DOHH2 (cell line): ENCODE measurements at regions not wholly inside any gene's neighbourhood (a gene's known extent, or its start where the extent isn't known, plus 50 kb on each side); places are given as distances from the start of the nearest gene placed in this dataset.

Experiments used
- EZH2phosphoT487 ChIP-seq: fragments of 200-600 bp; sonication (generic); IDR thresholded peaks from 2 replicates; pipeline ENCODE4 v1.6.1; 2017; ENCODE audit warnings: borderline replicate concordance, mild to moderate bottlenecking, antibody characterized with exemption, low read length, moderate library complexity, mixed read lengths
- TF ChIP-seq, protein P1 (sequence below): fragments of 200-600 bp; sonication (generic); IDR thresholded peaks from one replicate; pipeline ENCODE4 v1.5.1; 2014; ENCODE audit warnings: antibody characterized with exemption, mild to moderate bottlenecking, low read depth, low read length; ENCODE audit not compliant: poor library complexity, severe bottlenecking

DNA sequence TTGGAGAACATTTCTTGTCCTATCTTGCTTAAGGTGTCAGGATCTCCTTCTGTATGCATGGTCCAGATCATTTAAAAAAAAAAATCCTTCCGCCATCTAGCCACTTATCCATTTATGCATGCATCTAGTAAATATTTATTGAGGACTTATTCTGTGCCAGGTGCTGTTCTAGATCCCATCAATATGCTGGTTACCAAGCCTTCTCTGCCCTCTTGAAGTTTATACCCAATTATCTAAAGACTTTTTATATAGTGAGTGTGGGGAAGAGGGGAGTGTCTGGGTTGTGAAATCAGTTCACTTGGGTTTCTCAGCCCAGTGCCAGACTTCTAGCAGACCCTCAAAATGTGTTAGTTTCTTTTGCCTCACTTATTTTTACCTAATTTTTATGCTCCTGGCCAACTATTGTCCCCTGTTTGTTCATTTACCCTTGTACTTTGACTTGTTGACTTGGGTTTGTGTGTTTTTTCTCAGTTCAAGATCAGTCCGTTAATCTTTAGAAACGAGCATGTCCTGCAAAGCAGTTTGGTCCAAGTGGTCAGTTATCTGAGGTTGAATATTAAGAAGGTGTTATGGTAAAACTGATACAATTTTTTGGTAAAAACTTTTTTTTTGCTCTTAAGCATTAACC lies 488.9 kb downstream of the PCNX1 start:
- TF ChIP-seq, protein P1, sequence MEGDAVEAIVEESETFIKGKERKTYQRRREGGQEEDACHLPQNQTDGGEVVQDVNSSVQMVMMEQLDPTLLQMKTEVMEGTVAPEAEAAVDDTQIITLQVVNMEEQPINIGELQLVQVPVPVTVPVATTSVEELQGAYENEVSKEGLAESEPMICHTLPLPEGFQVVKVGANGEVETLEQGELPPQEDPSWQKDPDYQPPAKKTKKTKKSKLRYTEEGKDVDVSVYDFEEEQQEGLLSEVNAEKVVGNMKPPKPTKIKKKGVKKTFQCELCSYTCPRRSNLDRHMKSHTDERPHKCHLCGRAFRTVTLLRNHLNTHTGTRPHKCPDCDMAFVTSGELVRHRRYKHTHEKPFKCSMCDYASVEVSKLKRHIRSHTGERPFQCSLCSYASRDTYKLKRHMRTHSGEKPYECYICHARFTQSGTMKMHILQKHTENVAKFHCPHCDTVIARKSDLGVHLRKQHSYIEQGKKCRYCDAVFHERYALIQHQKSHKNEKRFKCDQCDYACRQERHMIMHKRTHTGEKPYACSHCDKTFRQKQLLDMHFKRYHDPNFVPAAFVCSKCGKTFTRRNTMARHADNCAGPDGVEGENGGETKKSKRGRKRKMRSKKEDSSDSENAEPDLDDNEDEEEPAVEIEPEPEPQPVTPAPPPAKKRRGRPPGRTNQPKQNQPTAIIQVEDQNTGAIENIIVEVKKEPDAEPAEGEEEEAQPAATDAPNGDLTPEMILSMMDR: no peak
- TF ChIP-seq EZH2phosphoT487: no peak
